OCI-LY1 (cell line): ENCODE measurements at regions not wholly inside any gene's neighbourhood (a gene's known extent, or its start where the extent isn't known, plus 50 kb on each side); places are given as distances from the start of the nearest gene placed in this dataset.

ENCODE experiments used
- H2AFZ ChIP-seq: fragments of 200-600 bp; sonication (generic), shearing (Covaris generic); 2 replicates; pipeline ENCODE4 v1.6.0; 2014; ENCODE audit warnings: antibody characterized with exemption, mild to moderate bottlenecking, low read length
- H3F3A ChIP-seq: fragments of 200-600 bp; sonication (generic), shearing (Covaris generic); 2 replicates; pipeline ENCODE4 v1.6.0; 2014; ENCODE audit warnings: mild to moderate bottlenecking, antibody characterized with exemption, low read length, moderate library complexity; ENCODE audit not compliant: insufficient read depth
- H3K27ac ChIP-seq: fragments of 200-600 bp; sonication (generic); 2 replicates; pipeline ENCODE4 v1.5.1; 2014; ENCODE audit warnings: low read length, mixed run types, mild to moderate bottlenecking, low read depth; ENCODE audit not compliant: poor library complexity, severe bottlenecking
- H3K27me3 ChIP-seq: fragments of 200-600 bp; sonication (generic); 2 replicates; pipeline ENCODE4 v1.6.0; 2014; ENCODE audit warnings: antibody characterized with exemption, mild to moderate bottlenecking, low read length, moderate library complexity; ENCODE audit not compliant: insufficient read depth
- H3K36me3 ChIP-seq: fragments of 200-600 bp; sonication (generic); 2 replicates; pipeline ENCODE4 v1.6.1; 2014; ENCODE audit warnings: mild to moderate bottlenecking, antibody characterized with exemption, low read length, moderate library complexity, mixed read lengths; ENCODE audit not compliant: insufficient read depth
- H3K4me1 ChIP-seq: fragments of 200-600 bp; sonication (generic); 2 replicates; pipeline ENCODE4 v1.5.1; 2014; ENCODE audit warnings: mild to moderate bottlenecking, low read length, moderate library complexity; ENCODE audit not compliant: insufficient read depth, severe bottlenecking
- H3K4me2 ChIP-seq: fragments of 200-600 bp; sonication (generic), shearing (Covaris generic); 2 replicates; pipeline ENCODE4 v1.6.1; 2014; ENCODE audit warnings: low read length
- H3K4me3 ChIP-seq: fragments of 200-600 bp; sonication (generic); 2 replicates; pipeline ENCODE4 v1.5.1; 2014; ENCODE audit warnings: low read length, low read depth, mild to moderate bottlenecking, mixed read lengths; ENCODE audit not compliant: poor library complexity, severe bottlenecking
- H3K79me2 ChIP-seq: fragments of 200-600 bp; shearing (Covaris generic); 2 replicates; pipeline ENCODE4 v1.6.1; 2016; ENCODE audit warnings: mixed run types, low read length, mixed read lengths; ENCODE audit not compliant: insufficient read depth
- H3K9ac ChIP-seq: fragments of 200-600 bp; sonication (generic), shearing (Covaris generic); 2 replicates; pipeline ENCODE4 v1.6.1; 2014; ENCODE audit warnings: mild to moderate bottlenecking, low read length, mixed read lengths
- H3K9me2 ChIP-seq: fragments of 200-600 bp; sonication (generic), shearing (Covaris generic); 2 replicates; pipeline ENCODE4 v1.6.1; 2014; ENCODE audit warnings: low read depth, mild to moderate bottlenecking, low read length, mixed read lengths
- H3K9me3 ChIP-seq: fragments of 200-600 bp; shearing (Covaris generic); 2 replicates; pipeline ENCODE4 v1.6.1; 2014; ENCODE audit warnings: low read length, mixed read lengths
- H4K20me1 ChIP-seq: fragments of 200-600 bp; sonication (generic), shearing (Covaris generic); 2 replicates; pipeline ENCODE4 v1.6.0; 2016; ENCODE audit warnings: mild to moderate bottlenecking, low read length; ENCODE audit not compliant: insufficient read depth
- EZH2 ChIP-seq: fragments of 200-600 bp; sonication (generic), shearing (Covaris generic); IDR thresholded peaks from 2 replicates; pipeline ENCODE4 v1.8.0; 2017; ENCODE audit warnings: borderline replicate concordance, mixed run types, mild to moderate bottlenecking, antibody characterized with exemption, low read length, moderate library complexity, mixed read lengths
- TF ChIP-seq, protein P1 (sequence below): fragments of 200-600 bp; sonication (generic), shearing (Covaris generic); IDR thresholded peaks from 2 replicates; pipeline ENCODE4 v1.5.1; 2017; ENCODE audit warnings: mild to moderate bottlenecking, antibody characterized with exemption, low read length, moderate library complexity, mixed read lengths

DNA sequence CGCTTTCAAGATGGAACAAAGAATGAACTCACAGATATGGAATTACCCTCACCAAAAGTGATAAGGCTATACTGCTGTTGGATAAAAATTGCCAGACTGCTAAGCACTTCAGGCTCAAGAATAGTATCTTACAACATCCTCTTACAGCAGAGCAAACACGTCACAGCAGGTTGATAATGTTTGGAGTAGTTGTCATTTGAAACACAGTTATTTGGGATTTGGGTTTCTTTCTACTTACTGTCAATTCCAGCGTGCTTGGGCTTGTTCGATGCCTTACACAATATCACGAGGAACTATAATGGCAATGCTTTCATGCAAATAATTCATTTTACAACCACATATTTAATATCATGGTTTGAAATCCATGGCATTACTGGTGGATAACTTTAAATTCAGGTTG lies 1223.7 kb upstream of the AGA start:
- no peaks in the 10 kb centered on the region for H3K4me1 ChIP-seq
- H3K27me3 ChIP-seq = no peaks in the 10 kb centered on the region
- no peak overlapping the region for H3K4me3 ChIP-seq
- no peak for TF ChIP-seq EZH2
- TF ChIP-seq, protein P1, sequence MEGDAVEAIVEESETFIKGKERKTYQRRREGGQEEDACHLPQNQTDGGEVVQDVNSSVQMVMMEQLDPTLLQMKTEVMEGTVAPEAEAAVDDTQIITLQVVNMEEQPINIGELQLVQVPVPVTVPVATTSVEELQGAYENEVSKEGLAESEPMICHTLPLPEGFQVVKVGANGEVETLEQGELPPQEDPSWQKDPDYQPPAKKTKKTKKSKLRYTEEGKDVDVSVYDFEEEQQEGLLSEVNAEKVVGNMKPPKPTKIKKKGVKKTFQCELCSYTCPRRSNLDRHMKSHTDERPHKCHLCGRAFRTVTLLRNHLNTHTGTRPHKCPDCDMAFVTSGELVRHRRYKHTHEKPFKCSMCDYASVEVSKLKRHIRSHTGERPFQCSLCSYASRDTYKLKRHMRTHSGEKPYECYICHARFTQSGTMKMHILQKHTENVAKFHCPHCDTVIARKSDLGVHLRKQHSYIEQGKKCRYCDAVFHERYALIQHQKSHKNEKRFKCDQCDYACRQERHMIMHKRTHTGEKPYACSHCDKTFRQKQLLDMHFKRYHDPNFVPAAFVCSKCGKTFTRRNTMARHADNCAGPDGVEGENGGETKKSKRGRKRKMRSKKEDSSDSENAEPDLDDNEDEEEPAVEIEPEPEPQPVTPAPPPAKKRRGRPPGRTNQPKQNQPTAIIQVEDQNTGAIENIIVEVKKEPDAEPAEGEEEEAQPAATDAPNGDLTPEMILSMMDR = no peak
- H3K27ac ChIP-seq = no peak overlapping the region
- H3K36me3 ChIP-seq = no peaks in the 10 kb centered on the region
- no peak overlapping the region for H2AFZ ChIP-seq
- no peaks in the 10 kb centered on the region for H3K79me2 ChIP-seq
- H3F3A ChIP-seq = no peaks in the 10 kb centered on the region
- H3K9ac ChIP-seq = no peak overlapping the region
- H3K4me2 ChIP-seq = no peak overlapping the region
- H3K9me3 ChIP-seq = no peaks in the 10 kb centered on the region
- H4K20me1 ChIP-seq = no peaks in the 10 kb centered on the region
- no peaks in the 10 kb centered on the region for H3K9me2 ChIP-seq

DNA sequence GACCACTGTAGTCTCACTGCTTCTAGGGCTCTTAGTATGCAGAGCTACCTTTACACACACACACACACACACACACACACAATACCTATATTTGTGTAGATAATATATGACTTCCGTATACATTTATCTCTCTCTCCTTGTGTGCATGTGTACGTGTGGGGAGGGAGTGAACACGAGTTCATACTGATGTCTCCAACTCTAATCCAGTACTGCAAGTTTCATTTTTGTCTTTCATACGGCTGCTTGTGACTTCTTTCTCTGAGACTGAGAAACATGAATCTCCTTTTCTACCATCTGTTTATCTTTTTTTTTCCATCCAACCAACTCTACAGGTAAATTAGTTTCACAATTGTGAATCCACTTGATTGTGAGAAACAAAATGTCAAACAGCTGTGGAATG lies 1229.5 kb upstream of the AGA start:
- Histone ChIP-seq H3K27ac (no peak overlapping the region), H3K4me1 (no peaks in the 10 kb centered on the region), H3K36me3 (no peaks in the 10 kb centered on the region), H3K27me3 (no peaks in the 10 kb centered on the region), H3K4me3 (no peak overlapping the region), H3K9me2 (no peaks in the 10 kb centered on the region), H3K4me2 (no peak overlapping the region), H3K79me2 (no peaks in the 10 kb centered on the region), H3K9me3 (no peaks in the 10 kb centered on the region), H3F3A (no peaks in the 10 kb centered on the region), H3K9ac (no peak overlapping the region), H2AFZ (no peak overlapping the region), H4K20me1 (no peaks in the 10 kb centered on the region)
- TF ChIP-seq, protein P1 = no peak
- TF ChIP-seq EZH2 = no peak

DNA sequence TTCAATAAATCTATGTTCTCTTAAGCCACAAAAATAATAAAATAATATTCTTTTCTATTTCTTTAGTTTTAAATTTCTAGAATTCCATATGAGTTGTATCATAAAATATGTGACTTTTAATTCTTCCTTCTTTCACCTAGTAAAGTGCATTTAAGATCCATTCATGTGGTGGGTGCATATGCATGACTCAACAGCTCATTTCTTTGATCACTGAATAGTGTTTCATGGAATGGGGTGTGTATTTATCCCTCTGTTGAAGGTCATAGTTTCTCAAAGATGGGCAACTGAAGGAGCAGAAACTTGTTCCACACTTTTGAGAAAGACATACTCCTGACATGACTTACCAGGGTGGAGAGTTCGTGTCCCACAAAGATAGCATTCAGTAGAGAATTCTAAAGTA lies 1230.3 kb upstream of the AGA start:
- no peaks in the 10 kb centered on the region for H3F3A ChIP-seq
- no peaks in the 10 kb centered on the region for H3K27me3 ChIP-seq
- no peaks in the 10 kb centered on the region for H3K9me2 ChIP-seq
- no peak overlapping the region for H2AFZ ChIP-seq
- no peaks in the 10 kb centered on the region for H3K9me3 ChIP-seq
- H3K4me1 ChIP-seq = no peaks in the 10 kb centered on the region
- no peak overlapping the region for H3K27ac ChIP-seq
- H3K4me3 ChIP-seq = no peak overlapping the region
- TF ChIP-seq, protein P1 = no peak
- no peak for TF ChIP-seq EZH2
- H3K4me2 ChIP-seq = no peak overlapping the region
- H3K9ac ChIP-seq = no peak overlapping the region
- H4K20me1 ChIP-seq = no peaks in the 10 kb centered on the region
- H3K79me2 ChIP-seq = no peaks in the 10 kb centered on the region
- no peaks in the 10 kb centered on the region for H3K36me3 ChIP-seq
